GM12878 (cell line): ENCODE measurements at regions not wholly inside any gene's neighbourhood (a gene's known extent, or its start where the extent isn't known, plus 50 kb on each side); places are given as distances from the start of the nearest gene placed in this dataset.

ENCODE experiments used
- BHLHE40 ChIP-seq, 2 experiments: fragments of 450-650 bp in 1 of 2; IDR thresholded peaks; 2 replicates each; pipeline ENCODE4 v1.6.1; 2011 to 2017; ENCODE audit warnings: low read depth in 2 of 2, borderline replicate concordance in 1 of 2, improper control_type of control experiment in 1 of 2, low read length in 1 of 2, mild to moderate bottlenecking in 1 of 2
- BMI1 ChIP-seq: fragments of 450-650 bp; IDR thresholded peaks from 2 replicates; pipeline ENCODE4 v1.6.1; 2016; ENCODE audit warnings: mild to moderate bottlenecking, moderate library complexity, borderline replicate concordance
- CREM ChIP-seq: IDR thresholded peaks from 2 replicates; pipeline ENCODE4 v1.6.1; 2014; ENCODE audit warnings: antibody characterized with exemption, low read depth
- DPF2 ChIP-seq: fragments of 450-650 bp; IDR thresholded peaks from 2 replicates; pipeline ENCODE4 v1.6.1; 2017; ENCODE audit warnings: mild to moderate bottlenecking
- GATAD2B ChIP-seq: fragments of 450-650 bp; conservative IDR thresholded peaks from 2 replicates; pipeline ENCODE4 v1.6.1; 2017; ENCODE audit warnings: low read depth, mild to moderate bottlenecking, moderate library complexity
- HDAC6 ChIP-seq: fragments of 200-600 bp; sonication (generic); IDR thresholded peaks from one replicate; pipeline ENCODE4 v1.8.0; 2017; ENCODE audit warnings: antibody characterized with exemption; ENCODE audit not compliant: unreplicated experiment
- IKZF2 ChIP-seq, 2 experiments: fragments of 450-650 bp; IDR thresholded peaks; 2 replicates each; pipeline ENCODE4 v1.6.1; 2017; ENCODE audit warnings: mild to moderate bottlenecking in 2 of 2, moderate library complexity in 2 of 2
- LARP7 ChIP-seq: fragments of 450-650 bp; IDR thresholded peaks from 2 replicates; pipeline ENCODE4 v1.6.1; 2017; ENCODE audit warnings: mild to moderate bottlenecking
- MXI1 ChIP-seq: fragments of 150-350 bp; IDR thresholded peaks from 2 replicates; pipeline ENCODE4 v1.6.1; 2011; ENCODE audit warnings: low read depth, mild to moderate bottlenecking, inconsistent platforms, low read length, improper control_type of control experiment
- NFYB ChIP-seq: IDR thresholded peaks from 2 replicates; pipeline ENCODE4 v1.6.1; 2011; ENCODE audit warnings: low read depth, mild to moderate bottlenecking, low read length, improper control_type of control experiment, moderate library complexity; ENCODE audit not compliant: insufficient read depth
- POU2F2 ChIP-seq: IDR thresholded peaks from 3 replicates; pipeline ENCODE4 v1.6.1; 2011; ENCODE audit warnings: low read depth, mild to moderate bottlenecking, low read length, borderline replicate concordance
- RAD51 ChIP-seq: fragments of 450-650 bp; IDR thresholded peaks from 2 replicates; pipeline ENCODE4 v1.6.1; 2016; ENCODE audit warnings: moderate library complexity, mild to moderate bottlenecking, inconsistent platforms
- RUNX3 ChIP-seq: IDR thresholded peaks from 2 replicates; pipeline ENCODE4 v1.6.1; 2012; ENCODE audit warnings: low read length, inconsistent platforms
- TARDBP ChIP-seq: IDR thresholded peaks from 2 replicates; pipeline ENCODE4 v1.6.1; 2016; ENCODE audit warnings: borderline replicate concordance
- WRNIP1 ChIP-seq: IDR thresholded peaks from 2 replicates; pipeline ENCODE4 v1.6.1; 2011; ENCODE audit warnings: low read depth, low read length, improper control_type of control experiment, borderline replicate concordance
- ZNF217 ChIP-seq: fragments of 450-650 bp; IDR thresholded peaks from 2 replicates; pipeline ENCODE4 v1.6.1; 2017; ENCODE audit warnings: antibody characterized with exemption, mild to moderate bottlenecking
- TF ChIP-seq, protein P1 (sequence below): IDR thresholded peaks from 2 replicates; pipeline ENCODE4 v1.6.1; 2012; ENCODE audit warnings: low read length, inconsistent platforms
- TF ChIP-seq, protein P2 (sequence below): fragments of 450-650 bp; IDR thresholded peaks from 2 replicates; pipeline ENCODE4 v1.6.1; 2017; ENCODE audit warnings: low read depth, mild to moderate bottlenecking, moderate library complexity
- TF ChIP-seq, protein P3 (sequence below): fragments of 450-650 bp; formaldehyde crosslinking; IDR thresholded peaks from 2 replicates; pipeline ENCODE4 v1.5.0; 2022; ENCODE audit warnings: mild to moderate bottlenecking, missing genetic modification characterization
- TF ChIP-seq, protein P4 (sequence below): fragments of 450-650 bp; IDR thresholded peaks from 2 replicates; pipeline ENCODE4 v1.6.1; 2016; ENCODE audit warnings: mild to moderate bottlenecking

GRCh38 chr15:69666921-69667811 lies 214.5 kb downstream of the RPLP1 start (continued):
- TF ChIP-seq NFYB (no peak), BHLHE40 (IDR thresholded peaks at IDR 0.05; ENCODE audit: borderline replicate concordance in 1 of 2, low read depth in 2 of 2, low read length in 1 of 2) (no peak), WRNIP1 (no peak), LARP7 (no peak), RUNX3 (peak; percentile 92), ZNF217 (peak; percentile 82), RAD51 (no peak), POU2F2 (peak; percentile 67; the same call in 1 of the 3 replicates), CREM (no peak), TARDBP (no peak), BMI1 (peak; percentile 41; the same call in 1 of the 2 replicates), DPF2 (peak; percentile 67), MXI1 (0 out of 2 replicates have a peak, but pooled peaks have one; percentile 7), IKZF2 (IDR thresholded peaks at IDR 0.05) (peak; percentile 92), GATAD2B (peak; percentile 82; the same call in 1 of the 2 replicates), HDAC6 (no peak)
- TF ChIP-seq, protein P1, sequence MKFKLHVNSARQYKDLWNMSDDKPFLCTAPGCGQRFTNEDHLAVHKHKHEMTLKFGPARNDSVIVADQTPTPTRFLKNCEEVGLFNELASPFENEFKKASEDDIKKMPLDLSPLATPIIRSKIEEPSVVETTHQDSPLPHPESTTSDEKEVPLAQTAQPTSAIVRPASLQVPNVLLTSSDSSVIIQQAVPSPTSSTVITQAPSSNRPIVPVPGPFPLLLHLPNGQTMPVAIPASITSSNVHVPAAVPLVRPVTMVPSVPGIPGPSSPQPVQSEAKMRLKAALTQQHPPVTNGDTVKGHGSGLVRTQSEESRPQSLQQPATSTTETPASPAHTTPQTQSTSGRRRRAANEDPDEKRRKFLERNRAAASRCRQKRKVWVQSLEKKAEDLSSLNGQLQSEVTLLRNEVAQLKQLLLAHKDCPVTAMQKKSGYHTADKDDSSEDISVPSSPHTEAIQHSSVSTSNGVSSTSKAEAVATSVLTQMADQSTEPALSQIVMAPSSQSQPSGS, result 0 out of 2 replicates have a peak, but pooled peaks have one; percentile 47
- TF ChIP-seq, protein P2, sequence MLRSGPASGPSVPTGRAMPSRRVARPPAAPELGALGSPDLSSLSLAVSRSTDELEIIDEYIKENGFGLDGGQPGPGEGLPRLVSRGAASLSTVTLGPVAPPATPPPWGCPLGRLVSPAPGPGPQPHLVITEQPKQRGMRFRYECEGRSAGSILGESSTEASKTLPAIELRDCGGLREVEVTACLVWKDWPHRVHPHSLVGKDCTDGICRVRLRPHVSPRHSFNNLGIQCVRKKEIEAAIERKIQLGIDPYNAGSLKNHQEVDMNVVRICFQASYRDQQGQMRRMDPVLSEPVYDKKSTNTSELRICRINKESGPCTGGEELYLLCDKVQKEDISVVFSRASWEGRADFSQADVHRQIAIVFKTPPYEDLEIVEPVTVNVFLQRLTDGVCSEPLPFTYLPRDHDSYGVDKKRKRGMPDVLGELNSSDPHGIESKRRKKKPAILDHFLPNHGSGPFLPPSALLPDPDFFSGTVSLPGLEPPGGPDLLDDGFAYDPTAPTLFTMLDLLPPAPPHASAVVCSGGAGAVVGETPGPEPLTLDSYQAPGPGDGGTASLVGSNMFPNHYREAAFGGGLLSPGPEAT, result peak; percentile 83
- TF ChIP-seq, protein P3, sequence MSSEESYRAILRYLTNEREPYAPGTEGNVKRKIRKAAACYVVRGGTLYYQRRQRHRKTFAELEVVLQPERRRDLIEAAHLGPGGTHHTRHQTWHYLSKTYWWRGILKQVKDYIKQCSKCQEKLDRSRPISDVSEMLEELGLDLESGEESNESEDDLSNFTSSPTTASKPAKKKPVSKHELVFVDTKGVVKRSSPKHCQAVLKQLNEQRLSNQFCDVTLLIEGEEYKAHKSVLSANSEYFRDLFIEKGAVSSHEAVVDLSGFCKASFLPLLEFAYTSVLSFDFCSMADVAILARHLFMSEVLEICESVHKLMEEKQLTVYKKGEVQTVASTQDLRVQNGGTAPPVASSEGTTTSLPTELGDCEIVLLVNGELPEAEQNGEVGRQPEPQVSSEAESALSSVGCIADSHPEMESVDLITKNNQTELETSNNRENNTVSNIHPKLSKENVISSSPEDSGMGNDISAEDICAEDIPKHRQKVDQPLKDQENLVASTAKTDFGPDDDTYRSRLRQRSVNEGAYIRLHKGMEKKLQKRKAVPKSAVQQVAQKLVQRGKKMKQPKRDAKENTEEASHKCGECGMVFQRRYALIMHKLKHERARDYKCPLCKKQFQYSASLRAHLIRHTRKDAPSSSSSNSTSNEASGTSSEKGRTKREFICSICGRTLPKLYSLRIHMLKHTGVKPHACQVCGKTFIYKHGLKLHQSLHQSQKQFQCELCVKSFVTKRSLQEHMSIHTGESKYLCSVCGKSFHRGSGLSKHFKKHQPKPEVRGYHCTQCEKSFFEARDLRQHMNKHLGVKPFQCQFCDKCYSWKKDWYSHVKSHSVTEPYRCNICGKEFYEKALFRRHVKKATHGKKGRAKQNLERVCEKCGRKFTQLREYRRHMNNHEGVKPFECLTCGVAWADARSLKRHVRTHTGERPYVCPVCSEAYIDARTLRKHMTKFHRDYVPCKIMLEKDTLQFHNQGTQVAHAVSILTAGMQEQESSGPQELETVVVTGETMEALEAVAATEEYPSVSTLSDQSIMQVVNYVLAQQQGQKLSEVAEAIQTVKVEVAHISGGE (CRISPR knock-in tag), result no peak
- TF ChIP-seq, protein P4, sequence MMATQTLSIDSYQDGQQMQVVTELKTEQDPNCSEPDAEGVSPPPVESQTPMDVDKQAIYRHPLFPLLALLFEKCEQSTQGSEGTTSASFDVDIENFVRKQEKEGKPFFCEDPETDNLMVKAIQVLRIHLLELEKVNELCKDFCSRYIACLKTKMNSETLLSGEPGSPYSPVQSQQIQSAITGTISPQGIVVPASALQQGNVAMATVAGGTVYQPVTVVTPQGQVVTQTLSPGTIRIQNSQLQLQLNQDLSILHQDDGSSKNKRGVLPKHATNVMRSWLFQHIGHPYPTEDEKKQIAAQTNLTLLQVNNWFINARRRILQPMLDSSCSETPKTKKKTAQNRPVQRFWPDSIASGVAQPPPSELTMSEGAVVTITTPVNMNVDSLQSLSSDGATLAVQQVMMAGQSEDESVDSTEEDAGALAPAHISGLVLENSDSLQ, result no peak
